ENCODE measurements at regions not wholly inside any gene's neighbourhood (a gene's known extent, or its start where the extent isn't known, plus 50 kb on each side); places are given as distances from the start of the nearest gene placed in this dataset.

GRCh38 chr17:72496461-72496860 lies 375.6 kb downstream of the SOX9 start:
- TF ChIP-seq MYC (IDR thresholded peaks at IDR 0.05; ENCODE audit: low read depth, low read length) = no peak
- TF ChIP-seq CTCF (IDR thresholded peaks at IDR 0.05; ENCODE audit: extremely low read depth in 1 of 2, insufficient read depth in 1 of 2, low read depth in 1 of 2, low read length in 2 of 2) = no peak
- no peak for TF ChIP-seq POLR2AphosphoS5 (IDR thresholded peaks at IDR 0.05; ENCODE audit: insufficient read depth, low read depth, low read length)
- no peak for TF ChIP-seq EZH2 (IDR thresholded peaks at IDR 0.05; ENCODE audit: borderline replicate concordance, low read depth, low read length, severe bottlenecking)
- no peak for TF ChIP-seq POLR2A (IDR thresholded peaks at IDR 0.05; ENCODE audit: low read depth, low read length)
- no peak for TF ChIP-seq FOS (IDR thresholded peaks at IDR 0.05; ENCODE audit: borderline replicate concordance, insufficient read depth, low read length)
